Epithelial cell of prostate (primary cell): ENCODE measurements at regions not wholly inside any gene's neighbourhood (a gene's known extent, or its start where the extent isn't known, plus 50 kb on each side); places are given as distances from the start of the nearest gene placed in this dataset.
A peak's percentile ranks its signal among the peaks of the same experiment; 100 is the strongest.

Experiments used
- DNase-seq: peaks from one replicate; pipeline ENCODE4 v3.0.0-alpha.2; 2011; ENCODE audit warnings: low read depth, low spot score
- H3K27ac ChIP-seq: fragments of 450-650 bp; 2 replicates; pipeline ENCODE4 v1.5.1; 2017; ENCODE audit warnings: mild to moderate bottlenecking

GRCh38 chr20:16178546-16179135, 394.6 kb downstream of the KIF16B start:
- H3K27ac ChIP-seq = no peak overlapping the region
- DNase-seq = no peak

- H3K27ac ChIP-seq = no peak overlapping the region
- no peak for DNase-seq
These were observed 397.8 kb downstream of the KIF16B start for GRCh38 chr20:16175322-16175961.

DNA sequence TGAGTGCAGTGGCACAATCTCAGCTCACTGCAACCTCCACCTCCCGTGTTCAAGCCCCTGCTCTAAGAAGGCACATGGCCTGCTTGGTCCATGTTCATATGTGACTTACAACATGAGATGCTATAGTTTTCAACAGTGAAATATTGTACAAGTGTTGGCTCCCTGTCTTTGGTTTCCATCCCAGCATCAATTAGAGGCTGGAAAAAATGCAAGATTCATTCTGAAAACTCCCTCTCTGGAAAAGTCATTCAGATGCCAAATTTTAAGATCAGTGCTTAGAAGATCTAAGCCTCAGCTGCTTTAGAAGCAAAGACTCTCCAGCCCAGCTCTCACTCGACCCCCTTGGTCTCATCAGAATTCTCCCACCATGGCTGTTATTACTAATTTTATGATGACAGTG, 398.9 kb downstream of the KIF16B start:
- DNase-seq = no peak
- no peak overlapping the region for H3K27ac ChIP-seq

- no peak overlapping the region for H3K27ac ChIP-seq
- no peak for DNase-seq
These were observed 400.2 kb downstream of the KIF16B start for GRCh38 chr20:16173044-16173443.

DNA sequence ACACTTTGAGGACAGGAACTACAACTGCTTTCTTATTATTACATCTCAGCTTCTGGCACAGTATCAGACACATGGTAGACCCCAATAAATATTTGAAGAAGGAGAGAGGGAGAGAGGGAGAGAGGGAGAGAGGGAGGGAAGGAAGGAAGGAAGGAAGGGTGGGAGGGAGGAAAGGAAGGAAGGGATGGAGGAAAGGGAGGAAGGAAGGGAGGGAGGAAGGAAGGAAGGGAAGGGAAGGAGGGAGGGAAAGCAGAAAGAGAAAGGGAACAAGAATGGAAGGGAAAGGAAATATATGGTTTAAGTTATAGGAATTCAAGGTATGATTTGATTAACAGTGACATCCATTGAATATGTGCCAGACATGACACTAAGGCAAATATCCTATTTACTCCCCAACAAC, 402.1 kb downstream of the KIF16B start:
- no peak overlapping the region for H3K27ac ChIP-seq

GRCh38 chr20:16170406-16170971, 402.8 kb downstream of the KIF16B start:
- no peak overlapping the region for H3K27ac ChIP-seq
- DNase-seq = no peak

More for the DNA sequence above, 402.1 kb downstream of the KIF16B start:
- DNase-seq = no peak

DNA sequence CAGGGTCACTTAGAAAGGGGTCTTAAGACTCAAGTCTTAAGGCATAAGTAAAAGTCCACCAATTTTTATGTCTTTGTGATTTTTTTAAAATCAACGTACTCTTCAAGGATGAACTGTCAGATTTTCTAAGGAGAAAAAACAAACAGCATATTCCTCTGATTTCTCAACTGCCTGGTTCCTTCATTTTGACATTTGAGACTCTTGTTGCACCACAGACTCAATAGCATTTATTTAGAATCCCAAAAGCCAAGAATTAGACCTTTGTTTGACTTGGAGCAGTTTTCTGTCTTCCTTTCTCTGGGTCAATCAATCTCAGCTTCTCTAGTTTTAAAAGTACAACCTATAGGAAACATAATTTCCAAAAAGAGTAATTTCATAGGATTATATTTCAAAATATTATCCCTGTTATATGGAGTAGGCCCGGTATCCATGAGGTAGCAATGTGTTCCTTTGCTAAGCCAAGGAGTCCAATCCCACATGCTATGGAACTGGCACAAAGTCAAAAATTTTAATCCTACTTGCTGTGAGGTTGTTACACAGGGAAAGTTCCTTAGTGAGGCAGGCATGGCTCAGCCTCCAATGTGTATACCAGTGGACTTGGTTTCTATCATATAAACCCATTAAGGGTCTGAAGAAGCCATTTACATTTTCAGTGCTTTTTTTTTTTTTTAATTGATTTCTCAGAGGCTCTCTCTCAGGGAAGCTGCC, 405.7 kb downstream of the KIF16B start:
- no peak for DNase-seq
- H3K27ac ChIP-seq = no peak overlapping the region

DNA sequence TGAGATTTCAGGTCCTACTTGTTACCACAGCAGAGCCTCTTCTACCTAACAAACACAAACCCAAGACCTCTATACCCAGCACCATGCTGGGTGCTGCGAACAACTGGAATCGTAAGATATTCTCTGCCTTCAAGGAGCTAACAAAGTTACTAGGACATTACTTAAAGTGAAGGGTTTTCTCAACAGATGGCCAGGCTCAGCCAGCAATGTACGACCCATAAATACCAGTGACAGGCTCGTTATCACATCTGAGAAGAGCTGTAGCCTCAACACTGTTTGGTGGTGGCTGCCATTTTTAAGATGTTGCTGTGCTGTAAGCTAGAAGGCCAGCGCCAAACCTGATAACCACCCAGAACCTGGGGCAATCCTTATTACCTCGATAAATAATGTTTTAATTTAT, 406.5 kb downstream of the KIF16B start:
- DNase-seq = no peak
- no peak overlapping the region for H3K27ac ChIP-seq

DNA sequence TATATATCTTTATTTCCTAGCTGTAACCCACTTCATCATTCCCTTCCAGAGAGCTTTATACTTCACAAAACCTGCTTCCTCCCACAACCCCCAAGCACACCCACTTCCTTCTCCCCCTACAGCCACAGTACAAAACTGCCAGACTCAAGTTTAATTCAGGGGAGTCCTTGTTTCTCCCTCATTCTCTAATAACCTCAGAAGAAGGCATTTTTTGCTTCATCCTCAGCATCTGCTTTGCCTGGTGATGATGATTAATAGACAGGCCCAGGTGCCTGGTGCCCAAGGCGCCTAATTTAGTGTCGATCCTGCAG, 414.3 kb downstream of the KIF16B start:
- DNase-seq = no peak
- no peak overlapping the region for H3K27ac ChIP-seq

GRCh38 chr20:16158090-16158975, 414.9 kb downstream of the KIF16B start:
- DNase-seq = no peak
- H3K27ac ChIP-seq = no peak overlapping the region

DNA sequence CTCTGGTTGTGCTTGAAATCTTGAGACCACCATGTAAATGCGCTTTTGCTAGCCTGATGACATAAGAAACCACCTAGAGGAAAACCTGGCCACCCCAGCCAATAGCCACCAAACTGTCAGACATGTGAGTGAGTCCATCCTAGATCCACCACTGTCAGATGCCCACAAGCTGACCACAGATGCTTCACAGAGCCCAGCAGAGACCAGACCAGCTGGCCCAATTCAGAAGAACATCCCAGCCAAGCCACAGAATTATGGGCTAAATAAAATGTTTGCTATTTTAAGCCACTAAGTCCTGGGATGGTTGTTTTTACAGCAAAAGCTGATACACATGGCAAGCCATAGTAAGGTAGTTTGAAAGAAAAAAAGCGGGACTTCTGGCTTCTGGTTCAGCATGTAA, 425.3 kb downstream of the KIF16B start:
- no peak for DNase-seq

DNA sequence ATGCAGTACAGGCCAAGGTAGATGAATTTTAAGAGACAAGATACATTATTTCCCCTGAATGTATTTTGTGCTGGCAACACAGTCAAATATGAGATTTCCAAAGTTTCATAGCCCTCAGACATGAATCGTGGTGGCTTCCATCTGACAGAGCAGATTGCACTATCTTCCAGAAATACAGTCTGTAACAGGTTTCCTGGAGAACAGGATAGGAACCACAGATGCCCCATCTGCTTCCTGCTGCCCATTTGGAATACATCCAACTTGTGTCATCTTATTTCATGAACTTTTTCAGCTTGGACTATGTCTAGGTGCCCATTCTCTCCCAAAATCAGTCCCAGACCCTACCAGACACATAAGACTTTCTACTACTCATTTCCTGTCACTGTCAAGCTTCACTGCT, 426.0 kb downstream of the KIF16B start:
- DNase-seq = no peak
- no peak overlapping the region for H3K27ac ChIP-seq

More for the DNA sequence above, 425.3 kb downstream of the KIF16B start:
- no peak overlapping the region for H3K27ac ChIP-seq

GRCh38 chr20:16145919-16146318, 427.3 kb downstream of the KIF16B start:
- H3K27ac ChIP-seq = no peak overlapping the region
- DNase-seq = no peak

GRCh38 chr20:16143596-16143995, 429.7 kb downstream of the KIF16B start:
- no peak for DNase-seq
- H3K27ac ChIP-seq = no peak overlapping the region

DNA sequence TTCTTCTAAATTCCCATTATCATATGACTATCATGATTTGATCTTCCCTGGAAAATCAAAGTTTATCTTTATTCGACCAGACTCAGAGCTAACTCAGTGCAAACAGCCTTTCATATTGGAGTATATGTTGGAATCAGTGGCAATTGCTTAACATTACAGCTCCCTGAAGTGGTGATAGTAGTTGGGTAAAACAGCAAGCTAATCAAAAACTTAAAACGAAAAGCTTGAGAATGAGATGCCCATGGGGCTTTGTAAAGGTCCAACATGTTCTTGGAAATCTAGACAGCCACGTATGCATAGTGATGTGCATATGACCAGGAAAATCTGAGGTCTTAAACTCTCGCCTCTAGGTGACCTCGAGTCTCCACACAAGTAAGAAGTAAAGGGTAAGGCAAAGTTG, 437.6 kb downstream of the KIF16B start:
- H3K27ac ChIP-seq = no peak overlapping the region
- no peak for DNase-seq

DNA sequence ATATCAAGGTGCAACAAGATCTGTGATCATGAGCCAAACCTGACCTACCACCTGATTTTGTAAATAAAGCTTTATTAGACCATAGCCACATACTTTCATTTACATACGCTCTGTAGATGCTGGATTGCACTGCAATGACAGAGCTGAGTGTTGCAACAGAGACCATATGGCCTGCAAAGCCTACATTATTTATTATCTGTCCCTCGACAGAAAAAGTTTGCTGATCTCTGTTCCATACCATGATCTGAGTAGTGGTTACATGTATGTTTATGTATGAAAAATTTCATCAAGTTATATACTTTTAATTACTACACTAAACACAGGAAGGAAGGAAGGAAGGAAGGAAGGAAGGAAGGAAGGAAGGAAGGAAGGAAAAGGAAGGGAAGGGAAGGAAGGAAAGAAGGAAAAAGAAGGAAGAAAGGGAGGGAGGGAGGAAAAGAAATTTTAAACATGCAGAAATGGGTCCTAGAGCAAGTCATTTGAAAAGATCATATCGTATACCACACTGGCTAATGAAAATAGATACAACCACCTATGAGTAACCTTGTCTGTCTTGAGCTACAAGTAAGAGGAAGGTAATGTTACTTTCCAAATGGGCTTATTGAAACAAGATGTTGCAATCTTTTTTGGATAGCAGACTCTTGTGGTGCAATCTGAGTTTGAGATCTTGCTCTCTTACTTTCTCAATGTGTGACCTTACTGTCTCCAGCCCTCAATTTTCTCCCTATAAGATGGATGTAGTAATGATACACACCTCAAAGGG, 441.0 kb downstream of the KIF16B start:
- H3K27ac ChIP-seq = no peak overlapping the region
- no peak for DNase-seq

GRCh38 chr20:16129411-16129810, 443.8 kb downstream of the KIF16B start:
- H3K27ac ChIP-seq = no peak overlapping the region
- no peak for DNase-seq

GRCh38 chr20:16128538-16129106, 444.6 kb downstream of the KIF16B start:
- peak; percentile 66 for DNase-seq
- peak overlapping the region; percentile 43 for H3K27ac ChIP-seq

GRCh38 chr20:16125816-16126215, 447.4 kb downstream of the KIF16B start:
- H3K27ac ChIP-seq = peak overlapping the region; percentile 48
- DNase-seq = no peak
